Activated CD4-positive, alpha-beta T cell treated with anti-CD3 and anti-CD28 coated beads, Interleukin-2, amount 10 ng/mL, durations not matched to agents 7 days and 5 days (primary cell): ENCODE measurements at regions not wholly inside any gene's neighbourhood (a gene's known extent, or its start where the extent isn't known, plus 50 kb on each side); places are given as distances from the start of the nearest gene placed in this dataset.
"Not testable (repeated sequence)": the region's sequence is repeated elsewhere in the genome, so short reads cannot be mapped to it uniquely, and the experiment has no call there.

ENCODE experiments used
- CTCF ChIA-PET: fragments of 350-600 bp; sonication (Branson Sonifier 250); formaldehyde crosslinking; loops from one replicate; lab custom pipeline; 2021; ENCODE audit warnings: antibody characterized with exemption; lab: Charles Lee
- POLR2A ChIA-PET: fragments of 350-600 bp; sonication (Branson Sonifier 250); formaldehyde crosslinking; loops from one replicate; lab custom pipeline; 2021; ENCODE audit warnings: antibody characterized with exemption; lab: Charles Lee
- DNase-seq: peaks from one replicate; pipeline ENCODE4 v3.0.0-alpha.2; 2020
- H3K27ac Mint-ChIP-seq: one replicate; pipeline ENCODE4 v1.8.0; 2021; ENCODE audit warnings: mild to moderate bottlenecking, moderate library complexity, mixed read lengths
- H3K27me3 Mint-ChIP-seq: one replicate; pipeline ENCODE4 v1.8.0; 2021; ENCODE audit warnings: mixed read lengths
- H3K36me3 Mint-ChIP-seq: one replicate; pipeline ENCODE4 v1.8.0; 2021; ENCODE audit warnings: low read depth, mixed read lengths
- H3K4me1 Mint-ChIP-seq: one replicate; pipeline ENCODE4 v1.8.0; 2021; ENCODE audit warnings: mixed read lengths
- H3K4me3 Mint-ChIP-seq: one replicate; pipeline ENCODE4 v1.8.0; 2021; ENCODE audit warnings: mild to moderate bottlenecking, moderate library complexity, mixed read lengths
- H3K9me3 Mint-ChIP-seq: one replicate; pipeline ENCODE4 v1.8.0; 2021; ENCODE audit warnings: mixed read lengths

DNA sequence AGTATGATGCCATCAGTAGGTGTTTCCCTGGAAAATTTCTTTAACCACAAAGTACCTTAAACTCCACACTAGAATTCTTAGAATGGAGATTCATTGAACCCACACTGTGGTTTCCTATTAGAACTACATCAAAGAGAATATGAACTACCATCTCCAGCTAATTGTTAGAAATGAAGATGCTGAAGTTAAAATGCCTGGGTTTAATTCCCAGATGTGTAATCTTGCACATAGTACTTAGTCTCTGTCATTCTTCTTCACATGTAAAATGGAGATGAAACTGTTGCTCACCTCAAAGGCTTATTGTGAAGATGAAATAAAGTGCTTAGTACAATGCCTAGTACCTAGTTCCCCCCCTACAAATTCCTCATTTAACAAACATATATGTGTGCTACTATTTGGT is 303.3 kb upstream of the CCNG1 start:
- Mint-ChIP-seq H3K4me3 (no peak overlapping the region), H3K4me1 (no peaks in the 10 kb centered on the region), H3K9me3 (peaks cover 4% of the 10 kb centered on the region), H3K27ac (no peak overlapping the region), H3K36me3 (no peaks in the 10 kb centered on the region), H3K27me3 (no peaks in the 10 kb centered on the region)
- no peak for DNase-seq
- ChIA-PET POLR2A (no interaction called here), CTCF (no interaction called here)

- no peak overlapping the region for H3K27ac Mint-ChIP-seq
- ChIA-PET CTCF (no interaction called here), POLR2A (no interaction called here)
These were observed 301.5 kb upstream of the CCNG1 start for GRCh38 chr5:163135849-163136248.

GRCh38 chr5:163161512-163161911 is 275.9 kb upstream of the CCNG1 start:
- Mint-ChIP-seq H3K4me3 (no peak overlapping the region), H3K36me3 (no peaks in the 10 kb centered on the region)

More at GRCh38 chr5:163135849-163136248, 301.5 kb upstream of the CCNG1 start:
- H3K4me3 Mint-ChIP-seq: no peak overlapping the region
- H3K36me3 Mint-ChIP-seq: no peaks in the 10 kb centered on the region
- no peak for DNase-seq
- peaks cover 5% of the 10 kb centered on the region for H3K9me3 Mint-ChIP-seq
- no peaks in the 10 kb centered on the region for H3K4me1 Mint-ChIP-seq
- no peaks in the 10 kb centered on the region for H3K27me3 Mint-ChIP-seq

GRCh38 chr5:163162645-163163044 is 274.8 kb upstream of the CCNG1 start:
- ChIA-PET POLR2A (no interaction called here), CTCF (no interaction called here)
- no peaks in the 10 kb centered on the region for H3K4me1 Mint-ChIP-seq
- no peaks in the 10 kb centered on the region for H3K36me3 Mint-ChIP-seq
- no peak overlapping the region for H3K27ac Mint-ChIP-seq
- DNase-seq: no peak
- H3K4me3 Mint-ChIP-seq: no peak overlapping the region
- peaks cover 3% of the 10 kb centered on the region for H3K9me3 Mint-ChIP-seq
- no peaks in the 10 kb centered on the region for H3K27me3 Mint-ChIP-seq

More at GRCh38 chr5:163161512-163161911, 275.9 kb upstream of the CCNG1 start:
- POLR2A ChIA-PET: no interaction called here
- no peak for DNase-seq
- Mint-ChIP-seq H3K27ac (no peak overlapping the region), H3K9me3 (peaks cover 3% of the 10 kb centered on the region), H3K4me1 (no peaks in the 10 kb centered on the region), H3K27me3 (no peaks in the 10 kb centered on the region)
- CTCF ChIA-PET: no interaction called here

DNA sequence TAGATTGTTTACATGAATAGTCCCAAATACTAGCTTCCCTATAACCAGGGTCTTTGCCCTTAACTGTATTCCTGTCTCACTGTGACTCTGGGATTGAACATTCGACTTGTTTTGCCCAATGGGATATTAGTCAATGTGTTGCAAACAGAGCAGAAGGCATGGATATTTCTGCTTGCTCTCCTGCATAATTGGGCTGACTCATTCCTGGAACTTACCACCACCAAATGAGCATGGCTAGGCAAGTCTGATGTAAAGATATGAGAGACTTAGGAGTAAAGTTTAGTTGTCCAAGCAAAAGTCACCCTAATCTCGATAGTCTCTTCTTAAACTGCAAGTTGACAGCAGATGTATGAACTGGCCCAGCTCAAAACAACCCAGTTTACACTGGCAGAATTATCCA is 273.5 kb upstream of the CCNG1 start:
- Mint-ChIP-seq H3K27ac (no peak overlapping the region), H3K9me3 (peaks cover 8% of the 10 kb centered on the region), H3K36me3 (no peaks in the 10 kb centered on the region), H3K4me3 (no peak overlapping the region), H3K27me3 (no peaks in the 10 kb centered on the region), H3K4me1 (no peaks in the 10 kb centered on the region)
- ChIA-PET POLR2A (no interaction called here), CTCF (no interaction called here)
- DNase-seq: no peak

DNA sequence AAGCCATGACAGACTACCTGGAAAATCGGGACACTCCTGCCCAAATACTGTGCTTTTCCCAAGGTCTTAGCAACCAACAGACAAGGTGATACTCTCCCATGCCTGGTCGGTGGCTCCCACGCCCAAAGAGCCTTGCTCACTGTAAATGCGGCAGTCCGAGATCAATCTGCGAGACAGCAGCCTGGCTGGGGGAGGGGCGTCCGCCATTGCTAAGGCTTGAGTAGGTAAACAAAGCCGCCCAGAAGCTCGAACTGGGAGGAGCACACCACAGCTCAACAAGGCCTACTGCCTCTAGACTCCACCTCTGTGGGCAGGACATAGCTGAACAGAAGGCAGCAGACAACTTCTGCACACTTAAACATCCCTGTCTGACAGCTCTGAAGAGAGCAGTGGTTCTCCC is 272.1 kb upstream of the CCNG1 start:
- Mint-ChIP-seq H3K27ac (no peak overlapping the region), H3K4me3 (no peak overlapping the region), H3K4me1 (no peaks in the 10 kb centered on the region), H3K9me3 (peaks cover 13% of the 10 kb centered on the region), H3K36me3 (no peaks in the 10 kb centered on the region), H3K27me3 (no peaks in the 10 kb centered on the region)
- no peak for DNase-seq
- CTCF ChIA-PET: no interaction called here
- POLR2A ChIA-PET: no interaction called here

DNA sequence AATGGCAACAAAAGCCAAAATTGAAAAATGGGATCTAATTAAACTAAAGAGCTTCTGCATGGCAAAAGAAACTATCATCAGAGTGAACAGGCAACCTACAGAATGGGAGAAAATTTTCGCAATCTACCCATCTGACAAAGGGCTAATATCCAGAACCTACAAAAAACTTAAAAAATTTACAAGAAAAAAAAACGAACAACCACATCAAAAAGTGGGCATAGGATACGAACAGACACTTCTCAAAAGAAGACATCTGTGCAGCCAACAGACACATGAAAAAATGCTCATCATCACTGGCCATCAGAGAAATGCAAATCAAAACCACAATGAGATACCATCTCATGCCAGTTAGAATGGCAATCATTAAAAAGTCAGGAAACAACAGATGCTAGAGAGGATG is 267.2 kb upstream of the CCNG1 start:
- H3K27me3 Mint-ChIP-seq, H3K36me3 Mint-ChIP-seq, H3K4me1 Mint-ChIP-seq, DNase-seq, H3K27ac Mint-ChIP-seq, POLR2A ChIA-PET, H3K4me3 Mint-ChIP-seq, CTCF ChIA-PET: not testable (repeated sequence)
- H3K9me3 Mint-ChIP-seq: peaks cover 13% of the 10 kb centered on the region

DNA sequence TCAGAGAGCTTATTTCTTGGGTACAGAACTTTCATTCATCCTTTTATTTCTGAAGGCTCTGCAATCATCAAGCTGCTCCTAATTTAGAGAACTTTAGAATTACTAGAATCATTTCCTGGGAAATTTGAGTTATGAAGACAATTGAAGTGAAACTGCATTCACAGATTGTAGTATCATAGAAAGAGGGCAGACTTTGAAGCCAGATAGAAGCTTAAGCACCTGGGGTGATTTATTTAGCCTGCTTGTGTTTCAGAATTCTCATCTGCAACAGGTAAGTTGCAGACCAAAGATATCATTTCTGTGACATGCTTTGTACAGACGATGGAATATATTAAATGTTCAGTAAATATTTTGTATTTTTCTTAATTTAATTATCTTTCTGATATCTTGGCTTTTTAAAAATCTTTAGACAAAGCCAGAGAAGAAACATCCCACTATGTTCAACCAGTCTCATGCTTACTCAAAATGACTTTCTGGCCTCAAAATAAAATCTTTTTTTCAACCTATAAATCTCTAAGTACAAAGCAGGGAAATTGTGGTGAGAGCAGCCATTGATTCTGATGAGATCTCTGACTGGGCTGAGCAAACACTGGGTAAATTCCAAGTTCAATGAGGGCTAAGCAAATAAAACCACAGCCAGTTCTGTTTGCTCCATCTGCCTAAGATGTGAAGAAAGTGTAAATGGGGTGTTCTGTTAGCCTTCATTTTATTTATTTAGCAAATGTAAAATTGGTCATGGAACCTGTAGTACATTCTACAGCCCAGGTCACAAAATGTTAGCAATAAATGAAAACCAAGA is 264.7 kb upstream of the CCNG1 start:
- DNase-seq: no peak
- CTCF ChIA-PET: no interaction called here
- no peak overlapping the region for H3K27ac Mint-ChIP-seq
- H3K4me3 Mint-ChIP-seq: no peak overlapping the region
- POLR2A ChIA-PET: no interaction called here
- H3K27me3 Mint-ChIP-seq: no peaks in the 10 kb centered on the region
- no peaks in the 10 kb centered on the region for H3K36me3 Mint-ChIP-seq
- peaks cover 9% of the 10 kb centered on the region for H3K9me3 Mint-ChIP-seq
- no peaks in the 10 kb centered on the region for H3K4me1 Mint-ChIP-seq

- Mint-ChIP-seq H3K4me1 (no peaks in the 10 kb centered on the region), H3K27me3 (no peaks in the 10 kb centered on the region), H3K9me3 (no peaks in the 10 kb centered on the region), H3K4me3 (no peak overlapping the region), H3K27ac (no peak overlapping the region), H3K36me3 (no peaks in the 10 kb centered on the region)
- ChIA-PET CTCF (no interaction called here), POLR2A (no interaction called here)
- no peak for DNase-seq
These were observed 259.4 kb upstream of the CCNG1 start for GRCh38 chr5:163177971-163178370.

DNA sequence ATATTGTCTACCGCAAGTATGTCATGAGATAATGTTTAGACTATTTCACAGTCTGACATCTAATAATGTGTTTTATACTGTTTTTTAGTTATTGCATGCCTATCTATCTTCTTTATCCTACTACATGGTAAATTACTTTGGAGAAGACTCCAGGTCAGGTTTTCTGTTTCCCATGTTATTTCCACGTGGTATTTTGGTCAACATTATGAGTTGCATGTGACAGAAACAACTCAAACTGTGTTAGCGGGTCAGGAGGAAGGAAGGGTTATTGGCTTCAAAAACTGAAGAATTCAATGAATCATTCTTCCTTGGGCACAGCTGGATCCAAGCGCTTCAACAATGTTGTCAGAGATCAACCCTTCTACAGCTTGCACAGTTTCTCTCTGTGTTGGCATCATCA is 252.1 kb upstream of the CCNG1 start:
- POLR2A ChIA-PET: no interaction called here
- peaks cover 5% of the 10 kb centered on the region for H3K9me3 Mint-ChIP-seq
- H3K27ac Mint-ChIP-seq: no peak overlapping the region
- no peaks in the 10 kb centered on the region for H3K27me3 Mint-ChIP-seq
- no peaks in the 10 kb centered on the region for H3K36me3 Mint-ChIP-seq
- H3K4me3 Mint-ChIP-seq: no peak overlapping the region
- no peak for DNase-seq
- H3K4me1 Mint-ChIP-seq: no peaks in the 10 kb centered on the region
- CTCF ChIA-PET: no interaction called here

GRCh38 chr5:163189023-163189553 is 248.3 kb upstream of the CCNG1 start:
- Mint-ChIP-seq H3K27ac (no peak overlapping the region), H3K27me3 (no peaks in the 10 kb centered on the region), H3K4me3 (no peak overlapping the region), H3K4me1 (no peaks in the 10 kb centered on the region), H3K36me3 (no peaks in the 10 kb centered on the region), H3K9me3 (peaks cover 5% of the 10 kb centered on the region)
- CTCF ChIA-PET: no interaction called here
- POLR2A ChIA-PET: no interaction called here
- DNase-seq: no peak

DNA sequence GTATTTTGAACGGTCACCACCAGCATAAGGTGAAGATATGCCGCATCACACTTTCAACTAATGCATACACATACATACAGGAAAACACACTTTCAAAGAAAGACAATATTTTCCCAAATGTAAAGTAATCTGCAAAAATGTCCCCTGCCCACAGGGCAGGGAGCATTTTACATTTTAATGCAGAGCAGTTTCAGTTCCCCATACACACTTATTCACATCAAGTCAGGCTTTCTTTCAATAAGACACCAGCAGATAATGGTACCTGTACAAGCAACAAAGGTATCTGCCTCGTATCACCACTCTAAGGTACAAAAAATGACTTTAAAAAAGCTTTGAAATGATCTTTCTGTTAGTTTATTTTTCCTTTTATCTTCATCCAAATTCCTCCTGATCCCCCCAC is 247.1 kb upstream of the CCNG1 start:
- Mint-ChIP-seq H3K4me3 (no peak overlapping the region), H3K4me1 (no peaks in the 10 kb centered on the region), H3K27me3 (no peaks in the 10 kb centered on the region), H3K36me3 (no peaks in the 10 kb centered on the region), H3K9me3 (peaks cover 3% of the 10 kb centered on the region), H3K27ac (no peak overlapping the region)
- ChIA-PET POLR2A (no interaction called here), CTCF (no interaction called here)
- DNase-seq: no peak

- Mint-ChIP-seq H3K36me3 (no peaks in the 10 kb centered on the region), H3K27me3 (no peaks in the 10 kb centered on the region), H3K27ac (no peak overlapping the region), H3K9me3 (peaks cover under 1% of the 10 kb centered on the region), H3K4me1 (no peaks in the 10 kb centered on the region), H3K4me3 (no peak overlapping the region)
- POLR2A ChIA-PET: no interaction called here
- DNase-seq: no peak
- CTCF ChIA-PET: no interaction called here
These were observed 246.6 kb upstream of the CCNG1 start for GRCh38 chr5:163190784-163191183.

DNA sequence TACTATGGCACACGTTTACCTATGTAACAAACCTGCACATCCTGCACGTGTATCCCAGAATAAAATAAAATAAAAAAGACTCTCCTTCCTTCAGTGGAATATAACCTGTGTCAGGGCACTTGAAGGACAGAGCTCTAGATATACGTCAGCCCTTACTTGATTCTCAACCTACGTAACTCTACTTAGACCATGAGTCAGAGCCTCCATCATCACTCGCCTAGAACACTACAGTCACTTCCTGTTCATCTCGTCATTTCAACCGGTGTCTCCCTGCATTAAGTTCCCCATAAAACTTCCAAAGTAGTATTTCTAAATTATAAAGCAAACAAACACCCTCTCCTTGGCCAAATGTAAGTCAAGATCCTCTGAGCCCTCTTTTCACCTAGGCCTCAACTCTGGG is 243.5 kb upstream of the CCNG1 start:
- ChIA-PET CTCF (no interaction called here), POLR2A (no interaction called here)
- H3K4me1 Mint-ChIP-seq: no peaks in the 10 kb centered on the region

More for the DNA sequence above, 243.5 kb upstream of the CCNG1 start:
- DNase-seq: no peak
- Mint-ChIP-seq H3K4me3 (no peak overlapping the region), H3K9me3 (no peaks in the 10 kb centered on the region), H3K27me3 (no peaks in the 10 kb centered on the region), H3K27ac (no peak overlapping the region), H3K36me3 (no peaks in the 10 kb centered on the region)
